Mesothelial cell of epicardium (in vitro differentiated cells): ENCODE measurements at regions not wholly inside any gene's neighbourhood (a gene's known extent, or its start where the extent isn't known, plus 50 kb on each side); places are given as distances from the start of the nearest gene placed in this dataset.

Experiments used
- DNase-seq, 2 experiments: peaks; one replicate each; pipeline ENCODE4 v3.0.0; 2021; ENCODE audit warnings: low spot score in 2 of 2; ENCODE audit not compliant: unreplicated experiment in 2 of 2
- H3K27ac Mint-ChIP-seq: 2 replicates; pipeline ENCODE4 v1.8.0; 2021; ENCODE audit warnings: mixed read lengths
- H3K27me3 Mint-ChIP-seq: 2 replicates; pipeline ENCODE4 v1.8.0; 2021; ENCODE audit warnings: low read depth, mixed read lengths
- H3K36me3 Mint-ChIP-seq: 2 replicates; pipeline ENCODE4 v1.8.0; 2021; ENCODE audit warnings: mixed read lengths
- H3K4me1 Mint-ChIP-seq: 2 replicates; pipeline ENCODE4 v1.8.0; 2021; ENCODE audit warnings: mixed read lengths
- H3K4me3 Mint-ChIP-seq: 2 replicates; pipeline ENCODE4 v1.8.0; 2021; ENCODE audit warnings: mild to moderate bottlenecking, moderate library complexity, mixed read lengths
- H3K9me3 Mint-ChIP-seq: 2 replicates; pipeline ENCODE4 v1.8.0; 2021; ENCODE audit warnings: mixed read lengths
- CTCF ChIP-seq: fragments of 200-600 bp; sonication (generic); IDR thresholded peaks from one replicate; pipeline ENCODE4 v1.5.0; 2021; ENCODE audit warnings: antibody characterized with exemption; ENCODE audit not compliant: unreplicated experiment

GRCh38 chr3:54003136-54003535, 111.5 kb upstream of the SELENOK start:
- H3K27me3 Mint-ChIP-seq = peaks cover 3% of the 10 kb centered on the region
- H3K27ac Mint-ChIP-seq = no peak overlapping the region
- no peaks in the 10 kb centered on the region for H3K36me3 Mint-ChIP-seq
- no peak for TF ChIP-seq CTCF
- H3K4me1 Mint-ChIP-seq = no peaks in the 10 kb centered on the region
- DNase-seq = no peak
- H3K9me3 Mint-ChIP-seq = no peaks in the 10 kb centered on the region
- H3K4me3 Mint-ChIP-seq = no peak overlapping the region

GRCh38 chr3:53999725-54000124, 108.1 kb upstream of the SELENOK start:
- no peaks in the 10 kb centered on the region for H3K9me3 Mint-ChIP-seq
- H3K27me3 Mint-ChIP-seq = peaks cover 3% of the 10 kb centered on the region
- H3K27ac Mint-ChIP-seq = no peak overlapping the region

GRCh38 chr3:53998980-53999379, 107.3 kb upstream of the SELENOK start:
- Mint-ChIP-seq H3K36me3 (no peaks in the 10 kb centered on the region), H3K27me3 (peaks cover 3% of the 10 kb centered on the region), H3K27ac (no peak overlapping the region), H3K4me3 (no peak overlapping the region), H3K4me1 (peaks cover 9% of the 10 kb centered on the region), H3K9me3 (no peaks in the 10 kb centered on the region)
- DNase-seq = no peak
- TF ChIP-seq CTCF = no peak

More at GRCh38 chr3:53999725-54000124, 108.1 kb upstream of the SELENOK start:
- Mint-ChIP-seq H3K4me1 (peaks cover 9% of the 10 kb centered on the region), H3K36me3 (no peaks in the 10 kb centered on the region), H3K4me3 (no peak overlapping the region)
- no peak for DNase-seq
- TF ChIP-seq CTCF = no peak

- Mint-ChIP-seq H3K27ac (no peak overlapping the region), H3K4me3 (no peak overlapping the region), H3K27me3 (peaks cover 3% of the 10 kb centered on the region), H3K9me3 (no peaks in the 10 kb centered on the region), H3K4me1 (peaks cover 9% of the 10 kb centered on the region), H3K36me3 (no peaks in the 10 kb centered on the region)
- DNase-seq = no peak
- no peak for TF ChIP-seq CTCF
These were observed 105.8 kb upstream of the SELENOK start for GRCh38 chr3:53997476-53997875.

- no peak for TF ChIP-seq CTCF
- Mint-ChIP-seq H3K4me3 (no peak overlapping the region), H3K27me3 (peaks cover 6% of the 10 kb centered on the region), H3K36me3 (no peaks in the 10 kb centered on the region), H3K4me1 (peaks cover 9% of the 10 kb centered on the region), H3K9me3 (no peaks in the 10 kb centered on the region), H3K27ac (no peak overlapping the region)
- DNase-seq = no peak
These were observed 104.6 kb upstream of the SELENOK start for GRCh38 chr3:53996141-53996874.
